ENCODE measurements at regions not wholly inside any gene's neighbourhood (a gene's known extent, or its start where the extent isn't known, plus 50 kb on each side); places are given as distances from the start of the nearest gene placed in this dataset.

GRCh38 chr1:30037251-30038118 is 685.9 kb downstream of the MATN1 start:
- no peak for DNase-seq

GRCh38 chr1:30036666-30037065 is 686.7 kb downstream of the MATN1 start:
- no peak for DNase-seq

GRCh38 chr1:30036229-30036547 is 687.2 kb downstream of the MATN1 start:
- peak; percentile 10 for DNase-seq

GRCh38 chr1:30035522-30036228 is 687.7 kb downstream of the MATN1 start:
- DNase-seq: no peak

- DNase-seq: no peak
Measured at GRCh38 chr1:30034627-30035521, 688.5 kb downstream of the MATN1 start.

GRCh38 chr1:30034105-30034626 is 689.2 kb downstream of the MATN1 start:
- DNase-seq: no peak

GRCh38 chr1:30033256-30034104 is 689.9 kb downstream of the MATN1 start:
- peak; percentile 17 for DNase-seq

GRCh38 chr1:30032302-30032701 is 691.1 kb downstream of the MATN1 start:
- DNase-seq: no peak

- peak; percentile 18 for DNase-seq
Measured at GRCh38 chr1:30029677-30030076, 693.7 kb downstream of the MATN1 start.

- DNase-seq: peak; percentile 25
Measured at GRCh38 chr1:30028939-30029338, 694.4 kb downstream of the MATN1 start.

- no peak for DNase-seq
Measured at GRCh38 chr1:30028283-30028682, 695.1 kb downstream of the MATN1 start.

- DNase-seq: no peak
Measured at GRCh38 chr1:30027247-30027646, 696.1 kb downstream of the MATN1 start.

- peak; percentile 10 for DNase-seq
Measured at GRCh38 chr1:30024411-30025195, 698.8 kb downstream of the MATN1 start.

GRCh38 chr1:30023339-30024022 is 699.9 kb downstream of the MATN1 start:
- DNase-seq: peak; percentile 15

GRCh38 chr1:30014031-30014430 is 709.4 kb downstream of the MATN1 start:
- no peak for DNase-seq

- no peak for DNase-seq
Measured at GRCh38 chr1:30012455-30013440, 710.6 kb downstream of the MATN1 start.

- no peak for DNase-seq
Measured at GRCh38 chr1:30011970-30012369, 711.4 kb downstream of the MATN1 start.

GRCh38 chr1:30010506-30011106 is 712.8 kb downstream of the MATN1 start:
- no peak for DNase-seq

- no peak for DNase-seq
Measured at GRCh38 chr1:30009720-30010119, 713.7 kb downstream of the MATN1 start.

Measured in activated CD8-positive, alpha-beta memory T cell treated with anti-CD3 and anti-CD28 coated beads, Interleukin-2, amount 50 U/mL, for 48 hours (primary cell).